Transverse colon (tissue), 4 donors: ENCODE measurements at regions not wholly inside any gene's neighbourhood (a gene's known extent, or its start where the extent isn't known, plus 50 kb on each side); places are given as distances from the start of the nearest gene placed in this dataset.

Experiments
- EP300 ChIP-seq: sonication (generic); formaldehyde crosslinking; IDR thresholded peaks from one replicate; pipeline ENCODE4 v1.6.1; 2017; ENCODE audit warnings: antibody characterized with exemption, low read depth
- POLR2A ChIP-seq: fragments of 450-650 bp; IDR thresholded peaks from one replicate; pipeline ENCODE4 v1.6.1; 2016; ENCODE audit warnings: antibody characterized with exemption, mild to moderate bottlenecking, moderate library complexity
- POLR2AphosphoS5 ChIP-seq, 3 donors: sonication (generic); formaldehyde crosslinking; IDR thresholded peaks; one replicate each; pipeline ENCODE4 v1.6.1; 2016; ENCODE audit warnings: antibody characterized with exemption in 3 of 3
- TF ChIP-seq, protein P1 (sequence below), 5 experiments: fragments of 200-600 bp in 3 of 5; fragments of 450-650 bp in 2 of 5; sonication (generic) in 3 of 5; IDR thresholded peaks; 1 replicate in 2 of 5; 2 replicates in 3 of 5; pipeline ENCODE4 v1.5.1; 2016 to 2017; ENCODE audit warnings: antibody characterized with exemption in 5 of 5, inconsistent platforms in 3 of 5, mild to moderate bottlenecking in 2 of 5, moderate library complexity in 1 of 5

DNA sequence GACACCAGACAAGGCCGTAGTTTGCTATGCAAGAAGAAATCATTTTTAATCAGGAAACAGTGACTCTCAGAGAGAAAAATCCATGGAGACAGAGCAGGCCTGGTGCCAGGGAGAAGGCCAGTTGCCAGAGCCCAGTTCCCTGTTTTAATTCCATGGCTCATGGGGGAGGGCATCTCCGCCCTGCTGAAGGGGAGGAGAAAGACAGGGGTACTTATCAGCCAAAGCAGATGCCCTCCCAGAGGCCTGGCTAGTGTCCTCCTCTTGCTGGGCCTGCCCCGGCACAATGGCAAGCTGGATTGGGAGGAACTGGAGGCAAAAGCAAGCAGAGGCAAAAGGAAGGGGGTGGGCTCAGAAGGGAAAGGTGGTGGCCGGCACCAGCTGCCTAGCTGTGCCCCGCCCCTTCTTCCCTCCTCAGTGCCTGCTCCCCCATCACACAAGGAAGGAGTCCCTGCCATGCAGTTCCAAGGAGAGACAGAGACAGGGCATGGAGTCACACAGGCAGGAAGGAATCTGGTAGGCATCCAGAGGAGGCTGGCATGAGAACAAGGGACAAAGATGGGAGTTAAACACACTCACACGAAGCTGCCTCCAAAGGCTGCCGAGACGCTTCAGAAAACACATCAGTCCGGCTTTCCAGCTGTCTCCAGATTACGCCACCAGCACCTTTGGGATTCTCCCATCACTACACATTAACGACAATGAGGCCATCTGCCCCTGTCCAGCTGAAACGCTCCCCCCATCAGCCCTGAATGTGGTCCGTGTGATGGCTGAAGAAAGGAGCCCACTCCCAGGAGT lies 591.8 kb downstream of the BUD13 start:
- no peak for TF ChIP-seq POLR2A
- no peak for TF ChIP-seq POLR2AphosphoS5 (IDR thresholded peaks at IDR 0.05)
- TF ChIP-seq, protein P1, sequence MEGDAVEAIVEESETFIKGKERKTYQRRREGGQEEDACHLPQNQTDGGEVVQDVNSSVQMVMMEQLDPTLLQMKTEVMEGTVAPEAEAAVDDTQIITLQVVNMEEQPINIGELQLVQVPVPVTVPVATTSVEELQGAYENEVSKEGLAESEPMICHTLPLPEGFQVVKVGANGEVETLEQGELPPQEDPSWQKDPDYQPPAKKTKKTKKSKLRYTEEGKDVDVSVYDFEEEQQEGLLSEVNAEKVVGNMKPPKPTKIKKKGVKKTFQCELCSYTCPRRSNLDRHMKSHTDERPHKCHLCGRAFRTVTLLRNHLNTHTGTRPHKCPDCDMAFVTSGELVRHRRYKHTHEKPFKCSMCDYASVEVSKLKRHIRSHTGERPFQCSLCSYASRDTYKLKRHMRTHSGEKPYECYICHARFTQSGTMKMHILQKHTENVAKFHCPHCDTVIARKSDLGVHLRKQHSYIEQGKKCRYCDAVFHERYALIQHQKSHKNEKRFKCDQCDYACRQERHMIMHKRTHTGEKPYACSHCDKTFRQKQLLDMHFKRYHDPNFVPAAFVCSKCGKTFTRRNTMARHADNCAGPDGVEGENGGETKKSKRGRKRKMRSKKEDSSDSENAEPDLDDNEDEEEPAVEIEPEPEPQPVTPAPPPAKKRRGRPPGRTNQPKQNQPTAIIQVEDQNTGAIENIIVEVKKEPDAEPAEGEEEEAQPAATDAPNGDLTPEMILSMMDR (IDR thresholded peaks at IDR 0.05) = no peak
- TF ChIP-seq EP300 = no peak
